Peyer's patch (tissue), 4 donors: ENCODE measurements at regions not wholly inside any gene's neighbourhood (a gene's known extent, or its start where the extent isn't known, plus 50 kb on each side); places are given as distances from the start of the nearest gene placed in this dataset.

Experiments used
- DNase-seq, 3 donors: peaks; one replicate each; pipeline ENCODE4 v3.0.0-alpha.2; 2017 to 2019
- H3K27ac ChIP-seq, 4 donors: fragments of 200-600 bp; sonication (generic); one replicate each; pipeline ENCODE4 v1.5.1; 2016 to 2019
- H3K27me3 ChIP-seq, 2 donors: fragments of 200-600 bp; sonication (generic); one replicate each; pipeline ENCODE4 v1.5.1; 2019
- H3K36me3 ChIP-seq, 3 donors: fragments of 200-600 bp; sonication (generic); one replicate each; pipeline ENCODE4 v1.5.1; 2016 to 2019
- H3K4me1 ChIP-seq, 4 donors: fragments of 200-600 bp; sonication (generic); one replicate each; pipeline ENCODE4 v1.5.1; 2016 to 2019
- H3K4me3 ChIP-seq, 4 donors: fragments of 200-600 bp; sonication (generic); 1 replicate in 3 of 4; 2 replicates in 1 of 4; pipeline ENCODE4 v1.5.1; 2016 to 2019; ENCODE audit warnings: mild to moderate bottlenecking in 1 of 4
- H3K9me3 ChIP-seq, 4 donors: fragments of 200-600 bp; sonication (generic); one replicate each; pipeline ENCODE4 v1.5.1; 2016 to 2019; ENCODE audit warnings: mild to moderate bottlenecking in 1 of 4
- POLR2A ChIP-seq, 2 donors: fragments of 450-650 bp; IDR thresholded peaks; one replicate each; pipeline ENCODE4 v1.5.1; 2017; ENCODE audit warnings: antibody characterized with exemption in 2 of 2, mild to moderate bottlenecking in 2 of 2, moderate library complexity in 2 of 2
- TF ChIP-seq, protein P1 (sequence below), 6 experiments: fragments of 450-650 bp in 4 of 6; fragments of 200-600 bp in 2 of 6; sonication (generic) in 1 of 6; IDR thresholded peaks; one replicate each; pipeline ENCODE4 v1.5.1; 2017 to 2019; ENCODE audit warnings: antibody characterized with exemption in 6 of 6, mild to moderate bottlenecking in 3 of 6, moderate library complexity in 1 of 6

DNA sequence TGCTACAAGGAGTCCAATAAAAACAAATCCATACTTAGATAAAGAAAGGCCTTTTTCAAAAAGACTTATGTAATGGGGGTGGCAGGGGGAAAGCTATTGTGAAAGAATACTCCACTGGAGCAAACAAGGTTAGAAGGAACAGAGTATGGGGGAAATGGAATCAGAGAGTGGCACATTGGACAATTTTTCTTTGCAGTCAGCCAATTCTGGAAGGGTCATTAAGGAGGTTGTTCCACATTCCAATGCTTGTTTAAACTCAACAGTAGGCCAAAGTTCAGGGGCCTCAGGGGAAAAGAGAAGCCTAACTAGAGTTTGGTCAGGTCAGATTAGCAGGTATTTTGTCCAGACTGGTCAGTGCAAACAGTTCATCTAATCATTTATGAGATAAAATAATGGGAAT, 105.2 kb upstream of the RESF1 start:
- Histone ChIP-seq H3K27me3 (no peaks in the 10 kb centered on the region), H3K4me1 (no peaks in the 10 kb centered on the region), H3K27ac (no peak overlapping the region), H3K4me3 (no peak overlapping the region), H3K9me3 (peaks cover 0 to 11% (median 5%) of the 10 kb centered on the region in 4 donors), H3K36me3 (no peaks in the 10 kb centered on the region)
- no peak for DNase-seq
- TF ChIP-seq POLR2A (IDR thresholded peaks at IDR 0.05) = no peak
- TF ChIP-seq, protein P1, sequence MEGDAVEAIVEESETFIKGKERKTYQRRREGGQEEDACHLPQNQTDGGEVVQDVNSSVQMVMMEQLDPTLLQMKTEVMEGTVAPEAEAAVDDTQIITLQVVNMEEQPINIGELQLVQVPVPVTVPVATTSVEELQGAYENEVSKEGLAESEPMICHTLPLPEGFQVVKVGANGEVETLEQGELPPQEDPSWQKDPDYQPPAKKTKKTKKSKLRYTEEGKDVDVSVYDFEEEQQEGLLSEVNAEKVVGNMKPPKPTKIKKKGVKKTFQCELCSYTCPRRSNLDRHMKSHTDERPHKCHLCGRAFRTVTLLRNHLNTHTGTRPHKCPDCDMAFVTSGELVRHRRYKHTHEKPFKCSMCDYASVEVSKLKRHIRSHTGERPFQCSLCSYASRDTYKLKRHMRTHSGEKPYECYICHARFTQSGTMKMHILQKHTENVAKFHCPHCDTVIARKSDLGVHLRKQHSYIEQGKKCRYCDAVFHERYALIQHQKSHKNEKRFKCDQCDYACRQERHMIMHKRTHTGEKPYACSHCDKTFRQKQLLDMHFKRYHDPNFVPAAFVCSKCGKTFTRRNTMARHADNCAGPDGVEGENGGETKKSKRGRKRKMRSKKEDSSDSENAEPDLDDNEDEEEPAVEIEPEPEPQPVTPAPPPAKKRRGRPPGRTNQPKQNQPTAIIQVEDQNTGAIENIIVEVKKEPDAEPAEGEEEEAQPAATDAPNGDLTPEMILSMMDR (IDR thresholded peaks at IDR 0.05) = no peak

DNA sequence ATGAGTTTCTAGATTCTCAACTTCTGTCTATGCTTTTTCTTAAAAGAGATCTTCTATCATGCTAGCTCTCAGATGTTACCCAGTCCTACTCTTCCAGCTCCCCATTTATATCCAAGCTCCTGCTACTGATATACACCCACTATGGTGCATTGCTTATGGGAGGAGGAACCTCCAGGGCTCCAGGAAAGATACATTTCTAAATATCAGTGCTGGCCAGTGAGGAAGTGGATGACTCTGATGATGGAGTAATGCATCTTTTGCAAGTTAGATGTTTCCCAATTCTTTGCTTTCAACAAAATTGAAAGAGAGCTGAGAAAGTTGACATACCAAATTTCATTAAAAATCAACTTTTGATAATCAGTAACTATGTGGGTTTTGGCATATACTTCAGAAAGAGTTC, 105.7 kb upstream of the RESF1 start:
- Histone ChIP-seq H3K27me3 (no peaks in the 10 kb centered on the region), H3K27ac (no peak overlapping the region), H3K4me3 (no peak overlapping the region), H3K36me3 (no peaks in the 10 kb centered on the region), H3K4me1 (no peaks in the 10 kb centered on the region), H3K9me3 (peaks cover 0 to 16% (median 7%) of the 10 kb centered on the region in 4 donors)
- DNase-seq = no peak
- TF ChIP-seq POLR2A (IDR thresholded peaks at IDR 0.05) = no peak
- TF ChIP-seq, protein P1 (IDR thresholded peaks at IDR 0.05) = no peak

DNA sequence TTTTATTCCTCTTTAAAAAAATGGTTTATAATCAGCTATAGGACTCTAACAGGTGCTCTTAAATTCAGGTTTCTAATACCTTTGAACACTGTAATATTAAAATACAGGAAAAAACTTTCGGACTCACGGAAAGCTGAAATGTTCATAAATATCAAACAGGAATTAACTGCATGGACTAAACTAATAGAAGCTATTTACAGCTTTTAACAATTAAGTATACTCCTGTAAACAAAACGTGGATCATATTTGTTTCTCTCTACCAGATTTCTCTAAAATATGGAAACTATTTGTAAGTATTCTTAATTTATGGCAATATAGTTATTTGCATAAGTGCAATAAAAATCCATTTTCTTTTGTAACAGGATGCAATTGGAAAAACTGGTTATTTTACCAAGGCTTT, 108.9 kb upstream of the RESF1 start:
- H3K27ac ChIP-seq = no peak overlapping the region
- no peaks in the 10 kb centered on the region for H3K36me3 ChIP-seq
- no peak overlapping the region for H3K4me3 ChIP-seq
- no peaks in the 10 kb centered on the region for H3K27me3 ChIP-seq
- no peak for DNase-seq
- TF ChIP-seq POLR2A (IDR thresholded peaks at IDR 0.05) = no peak
- TF ChIP-seq, protein P1 (IDR thresholded peaks at IDR 0.05) = no peak
- no peaks in the 10 kb centered on the region for H3K4me1 ChIP-seq
- H3K9me3 ChIP-seq = peaks cover 0 to 22% (median 10%) of the 10 kb centered on the region in 4 donors

DNA sequence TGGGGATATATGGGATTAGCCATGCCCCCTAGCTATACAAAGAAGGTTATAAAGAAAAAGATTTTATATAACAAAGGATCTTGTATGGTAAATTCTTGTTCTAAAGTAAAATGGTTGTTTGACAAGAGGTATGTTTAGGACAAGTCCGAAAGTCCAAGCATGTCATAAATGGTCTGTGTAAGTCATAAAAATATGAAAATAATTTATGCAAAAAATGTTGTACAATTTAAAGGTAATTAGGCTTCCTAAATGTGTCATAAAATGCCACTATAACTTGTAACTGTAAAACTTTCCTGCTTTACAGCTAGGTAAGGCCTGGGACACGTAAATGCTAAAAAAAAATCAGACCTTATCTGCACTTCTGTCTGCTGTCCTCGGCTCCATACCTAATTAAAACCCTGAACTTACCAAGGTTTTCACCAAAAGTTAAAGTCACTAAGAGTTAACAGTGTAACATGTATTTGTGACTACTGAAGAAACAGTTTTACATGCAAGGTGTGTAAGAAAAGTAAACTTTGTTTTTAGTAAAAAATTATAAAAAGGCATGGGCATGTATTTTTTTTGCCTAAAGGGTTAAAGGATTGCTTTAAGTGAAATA, 110.0 kb upstream of the RESF1 start:
- no peaks in the 10 kb centered on the region for H3K4me1 ChIP-seq
- H3K27me3 ChIP-seq = no peaks in the 10 kb centered on the region
- H3K9me3 ChIP-seq = peaks cover 0 to 22% (median 10%) of the 10 kb centered on the region in 4 donors
- no peaks in the 10 kb centered on the region for H3K36me3 ChIP-seq
- DNase-seq = no peak
- H3K27ac ChIP-seq = no peak overlapping the region
- no peak for TF ChIP-seq POLR2A (IDR thresholded peaks at IDR 0.05)
- TF ChIP-seq, protein P1 (IDR thresholded peaks at IDR 0.05) = no peak
- H3K4me3 ChIP-seq = no peak overlapping the region

DNA sequence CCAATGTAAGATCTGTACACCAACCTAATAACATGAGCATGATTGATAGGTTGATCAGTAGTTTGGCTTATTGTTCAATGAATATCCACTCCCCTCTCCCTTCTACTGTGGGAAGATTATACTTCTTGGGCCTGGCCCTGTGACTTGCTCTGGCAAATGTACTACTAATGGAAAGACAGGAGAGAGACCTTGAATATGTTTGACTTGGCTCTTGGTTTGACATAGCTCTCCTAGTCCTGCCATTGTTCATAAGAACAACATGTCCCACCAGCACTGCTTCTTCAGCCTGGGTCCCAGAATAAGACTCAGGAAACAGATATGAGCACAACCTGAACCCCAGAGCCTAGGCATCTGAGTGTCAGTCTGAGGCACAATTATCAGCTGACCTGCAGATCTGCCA, 112.8 kb upstream of the RESF1 start:
- no peaks in the 10 kb centered on the region for H3K4me1 ChIP-seq
- H3K9me3 ChIP-seq = peaks cover 0 to 20% (median 8%) of the 10 kb centered on the region in 4 donors
- TF ChIP-seq, protein P1 (IDR thresholded peaks at IDR 0.05) = no peak
- TF ChIP-seq POLR2A (IDR thresholded peaks at IDR 0.05) = no peak
- no peak overlapping the region for H3K4me3 ChIP-seq
- H3K27me3 ChIP-seq = no peaks in the 10 kb centered on the region
- H3K36me3 ChIP-seq = no peaks in the 10 kb centered on the region
- DNase-seq = no peak
- no peak overlapping the region for H3K27ac ChIP-seq
